H1 (cell line): ENCODE measurements at regions not wholly inside any gene's neighbourhood (a gene's known extent, or its start where the extent isn't known, plus 50 kb on each side); places are given as distances from the start of the nearest gene placed in this dataset.

ENCODE experiments used
- EZH2 ChIP-seq: fragments of 200-600 bp; sonication (generic); IDR thresholded peaks from 2 replicates; pipeline ENCODE4 v1.7.1; 2012; ENCODE audit warnings: low read depth, mild to moderate bottlenecking, moderate library complexity, low read length, inconsistent platforms; ENCODE audit not compliant: severe bottlenecking
- FOSL1 ChIP-seq: IDR thresholded peaks from 2 replicates; pipeline ENCODE4 v1.6.1; 2011; ENCODE audit warnings: mild to moderate bottlenecking, low read depth, low read length, moderate library complexity; ENCODE audit not compliant: insufficient read depth
- JUN ChIP-seq: IDR thresholded peaks from 2 replicates; pipeline ENCODE4 v1.6.1; 2011; ENCODE audit warnings: low read depth, mild to moderate bottlenecking, improper control_type of control experiment, low read length
- MAFK ChIP-seq: IDR thresholded peaks from 2 replicates; pipeline ENCODE4 v1.6.1; 2012; ENCODE audit warnings: low read depth, mild to moderate bottlenecking, improper control_type of control experiment, low read length
- RNF2 ChIP-seq: fragments of 200-900, 300-1000 bp; sonication (generic); IDR thresholded peaks from 2 replicates; pipeline ENCODE4 v1.7.1; 2016; ENCODE audit warnings: borderline replicate concordance, low read depth, mild to moderate bottlenecking, antibody characterized with exemption, low read length; ENCODE audit not compliant: poor library complexity, severe bottlenecking; ENCODE audit errors: missing control alignments
- SP1 ChIP-seq: IDR thresholded peaks from 2 replicates; pipeline ENCODE4 v1.6.1; 2011; ENCODE audit warnings: low read depth, low read length
- TBP ChIP-seq: IDR thresholded peaks from 2 replicates; pipeline ENCODE4 v1.6.1; 2011; ENCODE audit warnings: low read depth, low read length, improper control_type of control experiment
- TEAD4 ChIP-seq: IDR thresholded peaks from 2 replicates; pipeline ENCODE4 v1.6.1; 2012; ENCODE audit warnings: low read depth, low read length, inconsistent platforms, mixed read lengths
- TF ChIP-seq, protein P1 (sequence below): fragments of 300-600 bp; sonication (generic); IDR thresholded peaks from 2 replicates; pipeline ENCODE4 v1.7.1; 2012; ENCODE audit warnings: low read length, moderate library complexity, mild to moderate bottlenecking, inconsistent platforms; ENCODE audit not compliant: insufficient replicate concordance
- TF ChIP-seq, protein P2 (sequence below): IDR thresholded peaks from 2 replicates; pipeline ENCODE4 v1.6.1; 2011; ENCODE audit warnings: low read depth, mild to moderate bottlenecking, low read length; ENCODE audit not compliant: insufficient read depth
- TF ChIP-seq, protein P3 (sequence below): IDR thresholded peaks from 2 replicates; pipeline ENCODE4 v1.6.1; 2012; ENCODE audit warnings: inconsistent platforms

DNA sequence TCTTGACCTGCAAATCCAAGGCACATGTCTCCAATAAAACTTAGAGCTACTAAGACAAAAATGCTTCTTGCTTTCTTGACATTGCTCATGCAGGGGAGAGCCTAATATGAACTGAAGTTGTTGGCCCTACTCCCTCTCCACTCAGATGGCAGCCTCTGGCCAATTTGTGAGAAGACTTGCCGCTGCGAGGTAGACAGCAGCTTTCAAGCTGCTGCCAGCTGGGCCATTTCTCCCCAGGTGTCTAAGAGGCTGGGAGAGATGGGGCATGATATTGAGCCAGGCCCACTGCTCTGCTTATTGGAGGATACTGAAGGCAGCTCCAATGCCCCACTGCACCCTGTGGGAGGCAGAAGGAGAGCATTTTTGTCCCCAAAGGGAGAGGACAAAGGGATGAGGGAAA is 380.5 kb downstream of the RASEF start (continued):
- TF ChIP-seq, protein P1, sequence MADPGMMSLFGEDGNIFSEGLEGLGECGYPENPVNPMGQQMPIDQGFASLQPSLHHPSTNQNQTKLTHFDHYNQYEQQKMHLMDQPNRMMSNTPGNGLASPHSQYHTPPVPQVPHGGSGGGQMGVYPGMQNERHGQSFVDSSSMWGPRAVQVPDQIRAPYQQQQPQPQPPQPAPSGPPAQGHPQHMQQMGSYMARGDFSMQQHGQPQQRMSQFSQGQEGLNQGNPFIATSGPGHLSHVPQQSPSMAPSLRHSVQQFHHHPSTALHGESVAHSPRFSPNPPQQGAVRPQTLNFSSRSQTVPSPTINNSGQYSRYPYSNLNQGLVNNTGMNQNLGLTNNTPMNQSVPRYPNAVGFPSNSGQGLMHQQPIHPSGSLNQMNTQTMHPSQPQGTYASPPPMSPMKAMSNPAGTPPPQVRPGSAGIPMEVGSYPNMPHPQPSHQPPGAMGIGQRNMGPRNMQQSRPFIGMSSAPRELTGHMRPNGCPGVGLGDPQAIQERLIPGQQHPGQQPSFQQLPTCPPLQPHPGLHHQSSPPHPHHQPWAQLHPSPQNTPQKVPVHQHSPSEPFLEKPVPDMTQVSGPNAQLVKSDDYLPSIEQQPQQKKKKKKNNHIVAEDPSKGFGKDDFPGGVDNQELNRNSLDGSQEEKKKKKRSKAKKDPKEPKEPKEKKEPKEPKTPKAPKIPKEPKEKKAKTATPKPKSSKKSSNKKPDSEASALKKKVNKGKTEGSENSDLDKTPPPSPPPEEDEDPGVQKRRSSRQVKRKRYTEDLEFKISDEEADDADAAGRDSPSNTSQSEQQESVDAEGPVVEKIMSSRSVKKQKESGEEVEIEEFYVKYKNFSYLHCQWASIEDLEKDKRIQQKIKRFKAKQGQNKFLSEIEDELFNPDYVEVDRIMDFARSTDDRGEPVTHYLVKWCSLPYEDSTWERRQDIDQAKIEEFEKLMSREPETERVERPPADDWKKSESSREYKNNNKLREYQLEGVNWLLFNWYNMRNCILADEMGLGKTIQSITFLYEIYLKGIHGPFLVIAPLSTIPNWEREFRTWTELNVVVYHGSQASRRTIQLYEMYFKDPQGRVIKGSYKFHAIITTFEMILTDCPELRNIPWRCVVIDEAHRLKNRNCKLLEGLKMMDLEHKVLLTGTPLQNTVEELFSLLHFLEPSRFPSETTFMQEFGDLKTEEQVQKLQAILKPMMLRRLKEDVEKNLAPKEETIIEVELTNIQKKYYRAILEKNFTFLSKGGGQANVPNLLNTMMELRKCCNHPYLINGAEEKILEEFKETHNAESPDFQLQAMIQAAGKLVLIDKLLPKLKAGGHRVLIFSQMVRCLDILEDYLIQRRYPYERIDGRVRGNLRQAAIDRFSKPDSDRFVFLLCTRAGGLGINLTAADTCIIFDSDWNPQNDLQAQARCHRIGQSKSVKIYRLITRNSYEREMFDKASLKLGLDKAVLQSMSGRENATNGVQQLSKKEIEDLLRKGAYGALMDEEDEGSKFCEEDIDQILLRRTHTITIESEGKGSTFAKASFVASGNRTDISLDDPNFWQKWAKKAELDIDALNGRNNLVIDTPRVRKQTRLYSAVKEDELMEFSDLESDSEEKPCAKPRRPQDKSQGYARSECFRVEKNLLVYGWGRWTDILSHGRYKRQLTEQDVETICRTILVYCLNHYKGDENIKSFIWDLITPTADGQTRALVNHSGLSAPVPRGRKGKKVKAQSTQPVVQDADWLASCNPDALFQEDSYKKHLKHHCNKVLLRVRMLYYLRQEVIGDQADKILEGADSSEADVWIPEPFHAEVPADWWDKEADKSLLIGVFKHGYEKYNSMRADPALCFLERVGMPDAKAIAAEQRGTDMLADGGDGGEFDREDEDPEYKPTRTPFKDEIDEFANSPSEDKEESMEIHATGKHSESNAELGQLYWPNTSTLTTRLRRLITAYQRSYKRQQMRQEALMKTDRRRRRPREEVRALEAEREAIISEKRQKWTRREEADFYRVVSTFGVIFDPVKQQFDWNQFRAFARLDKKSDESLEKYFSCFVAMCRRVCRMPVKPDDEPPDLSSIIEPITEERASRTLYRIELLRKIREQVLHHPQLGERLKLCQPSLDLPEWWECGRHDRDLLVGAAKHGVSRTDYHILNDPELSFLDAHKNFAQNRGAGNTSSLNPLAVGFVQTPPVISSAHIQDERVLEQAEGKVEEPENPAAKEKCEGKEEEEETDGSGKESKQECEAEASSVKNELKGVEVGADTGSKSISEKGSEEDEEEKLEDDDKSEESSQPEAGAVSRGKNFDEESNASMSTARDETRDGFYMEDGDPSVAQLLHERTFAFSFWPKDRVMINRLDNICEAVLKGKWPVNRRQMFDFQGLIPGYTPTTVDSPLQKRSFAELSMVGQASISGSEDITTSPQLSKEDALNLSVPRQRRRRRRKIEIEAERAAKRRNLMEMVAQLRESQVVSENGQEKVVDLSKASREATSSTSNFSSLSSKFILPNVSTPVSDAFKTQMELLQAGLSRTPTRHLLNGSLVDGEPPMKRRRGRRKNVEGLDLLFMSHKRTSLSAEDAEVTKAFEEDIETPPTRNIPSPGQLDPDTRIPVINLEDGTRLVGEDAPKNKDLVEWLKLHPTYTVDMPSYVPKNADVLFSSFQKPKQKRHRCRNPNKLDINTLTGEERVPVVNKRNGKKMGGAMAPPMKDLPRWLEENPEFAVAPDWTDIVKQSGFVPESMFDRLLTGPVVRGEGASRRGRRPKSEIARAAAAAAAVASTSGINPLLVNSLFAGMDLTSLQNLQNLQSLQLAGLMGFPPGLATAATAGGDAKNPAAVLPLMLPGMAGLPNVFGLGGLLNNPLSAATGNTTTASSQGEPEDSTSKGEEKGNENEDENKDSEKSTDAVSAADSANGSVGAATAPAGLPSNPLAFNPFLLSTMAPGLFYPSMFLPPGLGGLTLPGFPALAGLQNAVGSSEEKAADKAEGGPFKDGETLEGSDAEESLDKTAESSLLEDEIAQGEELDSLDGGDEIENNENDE, result no peak
- TF ChIP-seq MAFK, result no peak
- TF ChIP-seq TBP, result no peak
- TF ChIP-seq JUN, result no peak
- TF ChIP-seq TEAD4, result no peak
- no peak for TF ChIP-seq RNF2
- no peak for TF ChIP-seq SP1
- TF ChIP-seq, protein P2, sequence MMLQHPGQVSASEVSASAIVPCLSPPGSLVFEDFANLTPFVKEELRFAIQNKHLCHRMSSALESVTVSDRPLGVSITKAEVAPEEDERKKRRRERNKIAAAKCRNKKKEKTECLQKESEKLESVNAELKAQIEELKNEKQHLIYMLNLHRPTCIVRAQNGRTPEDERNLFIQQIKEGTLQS, result no peak
- TF ChIP-seq, protein P3, sequence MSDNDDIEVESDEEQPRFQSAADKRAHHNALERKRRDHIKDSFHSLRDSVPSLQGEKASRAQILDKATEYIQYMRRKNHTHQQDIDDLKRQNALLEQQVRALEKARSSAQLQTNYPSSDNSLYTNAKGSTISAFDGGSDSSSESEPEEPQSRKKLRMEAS, result no peak
- TF ChIP-seq EZH2, result no peak
- no peak for TF ChIP-seq FOSL1
